ENCODE measurements at regions not wholly inside any gene's neighbourhood (a gene's known extent, or its start where the extent isn't known, plus 50 kb on each side); places are given as distances from the start of the nearest gene placed in this dataset.

DNA sequence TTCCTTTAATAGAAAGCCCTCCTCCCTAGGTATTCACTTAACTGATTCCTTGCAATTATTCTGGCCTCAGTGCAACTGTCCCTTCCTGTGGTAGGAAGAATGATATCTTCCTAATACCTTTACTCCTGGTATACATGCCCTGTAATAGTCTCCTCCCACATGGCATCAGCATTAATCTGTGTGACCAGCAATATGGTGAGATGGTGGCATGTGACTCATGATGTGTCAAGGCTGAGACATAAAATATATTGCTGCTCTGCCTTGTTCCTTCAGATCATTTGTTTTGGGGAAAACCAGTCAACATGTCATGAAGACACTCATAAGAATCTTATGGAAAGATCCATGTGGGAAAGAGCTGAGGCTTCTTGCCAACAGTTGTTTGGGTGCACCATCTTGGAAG is 149.1 kb upstream of the TRPM3 start:
- TF ChIP-seq, protein P1, sequence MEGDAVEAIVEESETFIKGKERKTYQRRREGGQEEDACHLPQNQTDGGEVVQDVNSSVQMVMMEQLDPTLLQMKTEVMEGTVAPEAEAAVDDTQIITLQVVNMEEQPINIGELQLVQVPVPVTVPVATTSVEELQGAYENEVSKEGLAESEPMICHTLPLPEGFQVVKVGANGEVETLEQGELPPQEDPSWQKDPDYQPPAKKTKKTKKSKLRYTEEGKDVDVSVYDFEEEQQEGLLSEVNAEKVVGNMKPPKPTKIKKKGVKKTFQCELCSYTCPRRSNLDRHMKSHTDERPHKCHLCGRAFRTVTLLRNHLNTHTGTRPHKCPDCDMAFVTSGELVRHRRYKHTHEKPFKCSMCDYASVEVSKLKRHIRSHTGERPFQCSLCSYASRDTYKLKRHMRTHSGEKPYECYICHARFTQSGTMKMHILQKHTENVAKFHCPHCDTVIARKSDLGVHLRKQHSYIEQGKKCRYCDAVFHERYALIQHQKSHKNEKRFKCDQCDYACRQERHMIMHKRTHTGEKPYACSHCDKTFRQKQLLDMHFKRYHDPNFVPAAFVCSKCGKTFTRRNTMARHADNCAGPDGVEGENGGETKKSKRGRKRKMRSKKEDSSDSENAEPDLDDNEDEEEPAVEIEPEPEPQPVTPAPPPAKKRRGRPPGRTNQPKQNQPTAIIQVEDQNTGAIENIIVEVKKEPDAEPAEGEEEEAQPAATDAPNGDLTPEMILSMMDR (IDR thresholded peaks at IDR 0.05): no peak
- no peak for TF ChIP-seq POLR2A (IDR thresholded peaks at IDR 0.05)

Data from tibial nerve (tissue), 3 donors.